PC-9 (cell line): ENCODE measurements at regions not wholly inside any gene's neighbourhood (a gene's known extent, or its start where the extent isn't known, plus 50 kb on each side); places are given as distances from the start of the nearest gene placed in this dataset.

Source experiments
- BruUV-seq: library from RNA; stranded (reverse); fragments of 400-500 nt; replicated peaks from 2 replicates; lab custom pipeline; 2021; lab: Mats Ljungman, UMichigan
- CTCF ChIA-PET: fragments of 300-600 bp; sonication (Branson Sonifier 250); formaldehyde crosslinking; loops from one replicate; lab custom pipeline; 2022; ENCODE audit warnings: antibody characterized with exemption; lab: Charles Lee
- POLR2A ChIA-PET: fragments of 300-600 bp; sonication (Branson Sonifier 250); formaldehyde crosslinking; loops from one replicate; lab custom pipeline; 2022; ENCODE audit warnings: antibody characterized with exemption; ENCODE audit not compliant: unreplicated experiment; lab: Charles Lee
- DNase-seq, 2 experiments: peaks; one replicate each; pipeline versions ENCODE4 v3.0.0 to v3.0.0-alpha.2; 2015 to 2022; ENCODE audit warnings: mixed read lengths in 1 of 2
- H2AFZ ChIP-seq: fragments of 200-600 bp; sonication (generic); 2 replicates; pipeline ENCODE4 v1.8.1; 2017; ENCODE audit warnings: antibody characterized with exemption
- H3F3A ChIP-seq: fragments of 200-600 bp; sonication (generic); 2 replicates; pipeline ENCODE4 v1.8.1; 2017; ENCODE audit warnings: antibody characterized with exemption, mild to moderate bottlenecking, low read depth; ENCODE audit not compliant: insufficient read depth
- H3K27ac ChIP-seq: fragments of 200-600 bp; sonication (generic); 2 replicates; pipeline ENCODE4 v1.6.1; 2016; ENCODE audit warnings: mixed run types
- H3K27me3 ChIP-seq: fragments of 200-600 bp; sonication (generic); 2 replicates; pipeline ENCODE4 v1.6.1; 2016; ENCODE audit warnings: low read depth, mixed run types; ENCODE audit not compliant: insufficient read depth
- H3K36me3 ChIP-seq: fragments of 200-600 bp; sonication (generic); 2 replicates; pipeline ENCODE4 v1.6.1; 2016; ENCODE audit warnings: low read depth, mixed run types
- H3K4me1 ChIP-seq: fragments of 200-600 bp; sonication (generic); replicated peaks from 2 replicates; pipeline ENCODE4 v1.6.1; 2016; ENCODE audit warnings: mixed run types; ENCODE audit not compliant: insufficient read depth
- H3K4me2 ChIP-seq: fragments of 200-600 bp; sonication (generic); 2 replicates; pipeline ENCODE4 v1.6.1; 2017; ENCODE audit warnings: mixed run types
- H3K4me3 ChIP-seq: fragments of 200-600 bp; sonication (generic); 2 replicates; pipeline ENCODE4 v1.6.1; 2016; ENCODE audit warnings: mixed run types
- H3K79me2 ChIP-seq: fragments of 200-600 bp; sonication (generic); 2 replicates; pipeline ENCODE4 v1.6.1; 2017; ENCODE audit warnings: low read depth, mixed run types
- H3K9me2 ChIP-seq: fragments of 200-600 bp; sonication (generic); 2 replicates; pipeline ENCODE4 v1.8.1; 2017; ENCODE audit warnings: mild to moderate bottlenecking; ENCODE audit not compliant: insufficient read depth
- H3K9me3 ChIP-seq: fragments of 200-600 bp; sonication (generic); 2 replicates; pipeline ENCODE4 v1.8.1; 2016; ENCODE audit warnings: low read depth; ENCODE audit not compliant: insufficient read depth
- H4K20me1 ChIP-seq: fragments of 200-600 bp; sonication (generic); 2 replicates; pipeline ENCODE4 v1.8.1; 2017; ENCODE audit not compliant: insufficient read depth
- EZH2 ChIP-seq: fragments of 200-600 bp; sonication (generic); IDR thresholded peaks from 2 replicates; pipeline ENCODE4 v1.8.0; 2017; ENCODE audit warnings: antibody characterized with exemption, low read depth
- intact Hi-C: fragments of 100-400 bp; cut with micrococcal nuclease; formaldehyde crosslinking; loops from one replicate; pipeline ENCODE4 v1.10.0; 2022; ENCODE audit not compliant: unreplicated experiment
- TF ChIP-seq, protein P1 (sequence below): fragments of 200-600 bp; sonication (generic); conservative IDR thresholded peaks from 2 replicates; pipeline ENCODE4 v1.6.1; 2017; ENCODE audit warnings: mixed run types, antibody characterized with exemption, mild to moderate bottlenecking, moderate library complexity

DNA sequence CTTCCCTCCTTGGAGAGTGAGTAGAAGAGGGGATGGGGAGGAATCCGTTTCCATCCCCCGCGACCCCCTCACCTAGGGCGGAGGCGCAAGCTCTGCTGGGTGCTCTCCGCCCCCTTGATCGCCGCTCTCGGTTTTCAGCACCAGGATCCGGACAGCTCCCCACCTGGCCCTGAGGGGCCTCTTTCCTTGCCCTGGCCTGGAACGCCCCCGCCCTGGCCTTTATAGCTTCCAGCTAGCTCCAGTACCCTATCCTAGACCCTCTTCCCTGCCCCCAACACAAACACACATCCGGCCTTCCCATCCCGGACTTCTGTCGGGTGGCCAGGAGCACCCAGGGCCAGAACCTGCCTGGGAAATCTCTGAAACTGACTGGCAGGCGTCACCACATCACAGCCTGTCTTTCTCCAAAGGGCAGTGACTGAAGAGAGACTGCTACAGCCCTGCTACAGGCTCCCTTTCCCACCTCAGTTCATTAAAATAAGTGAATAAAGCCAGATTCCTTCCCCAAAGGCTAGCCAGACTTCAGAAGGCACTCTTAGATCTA lies 72.3 kb upstream of the LEP start:
- POLR2A ChIA-PET: no interaction called here
- Histone ChIP-seq H3F3A (peaks cover 23% of the 10 kb centered on the region), H3K4me3 (no peak overlapping the region), H4K20me1 (no peaks in the 10 kb centered on the region), H3K9me2 (no peaks in the 10 kb centered on the region), H3K79me2 (no peaks in the 10 kb centered on the region), H2AFZ (no peak overlapping the region), H3K27ac (no peak overlapping the region), H3K4me1 (peaks cover 27% of the 10 kb centered on the region), H3K9me3 (no peaks in the 10 kb centered on the region), H3K4me2 (no peak overlapping the region), H3K27me3 (peaks cover 29% of the 10 kb centered on the region; the same call in 1 of the 2 replicates), H3K36me3 (no peaks in the 10 kb centered on the region)
- CTCF ChIA-PET: no interaction called here
- TF ChIP-seq, protein P1, sequence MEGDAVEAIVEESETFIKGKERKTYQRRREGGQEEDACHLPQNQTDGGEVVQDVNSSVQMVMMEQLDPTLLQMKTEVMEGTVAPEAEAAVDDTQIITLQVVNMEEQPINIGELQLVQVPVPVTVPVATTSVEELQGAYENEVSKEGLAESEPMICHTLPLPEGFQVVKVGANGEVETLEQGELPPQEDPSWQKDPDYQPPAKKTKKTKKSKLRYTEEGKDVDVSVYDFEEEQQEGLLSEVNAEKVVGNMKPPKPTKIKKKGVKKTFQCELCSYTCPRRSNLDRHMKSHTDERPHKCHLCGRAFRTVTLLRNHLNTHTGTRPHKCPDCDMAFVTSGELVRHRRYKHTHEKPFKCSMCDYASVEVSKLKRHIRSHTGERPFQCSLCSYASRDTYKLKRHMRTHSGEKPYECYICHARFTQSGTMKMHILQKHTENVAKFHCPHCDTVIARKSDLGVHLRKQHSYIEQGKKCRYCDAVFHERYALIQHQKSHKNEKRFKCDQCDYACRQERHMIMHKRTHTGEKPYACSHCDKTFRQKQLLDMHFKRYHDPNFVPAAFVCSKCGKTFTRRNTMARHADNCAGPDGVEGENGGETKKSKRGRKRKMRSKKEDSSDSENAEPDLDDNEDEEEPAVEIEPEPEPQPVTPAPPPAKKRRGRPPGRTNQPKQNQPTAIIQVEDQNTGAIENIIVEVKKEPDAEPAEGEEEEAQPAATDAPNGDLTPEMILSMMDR: no peak
- TF ChIP-seq EZH2: no peak
- intact Hi-C loops: no loop called here
- no TSS peak for BruUV-seq
- DNase-seq: peak in 1 of 2 experiments; percentile 29

DNA sequence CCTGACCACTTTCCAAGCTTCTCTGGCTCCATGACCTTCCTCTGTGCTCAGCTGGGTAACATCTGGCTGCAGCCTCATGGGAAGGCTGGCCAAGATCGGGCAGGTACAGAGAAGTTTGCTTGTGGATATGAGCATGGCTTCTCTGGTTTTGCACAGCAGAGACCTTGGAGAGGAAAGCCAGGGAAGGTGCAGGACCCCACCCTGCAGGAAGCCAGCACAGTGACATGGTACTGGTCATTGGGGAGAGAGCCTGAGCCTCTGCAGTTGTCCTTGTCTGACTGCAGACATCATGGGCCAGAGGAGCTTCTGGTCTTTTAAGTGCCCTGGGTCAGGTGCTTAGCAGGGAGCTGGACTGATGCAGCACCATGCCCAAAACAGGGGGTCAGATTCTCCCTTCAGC lies 70.6 kb upstream of the LEP start:
- ChIA-PET POLR2A (no interaction called here), CTCF (no interaction called here)
- no peaks in the 10 kb centered on the region for H4K20me1 ChIP-seq
- intact Hi-C loops: no loop called here
- H3K4me3 ChIP-seq: no peak overlapping the region
- no peak for DNase-seq
- H3K9me3 ChIP-seq: no peaks in the 10 kb centered on the region
- TF ChIP-seq, protein P1: no peak
- TF ChIP-seq EZH2: no peak
- no TSS peak for BruUV-seq
- no peak overlapping the region for H3K4me2 ChIP-seq
- H3K36me3 ChIP-seq: no peaks in the 10 kb centered on the region
- H2AFZ ChIP-seq: no peak overlapping the region
- no peak overlapping the region for H3K27ac ChIP-seq
- peaks cover 10% of the 10 kb centered on the region for H3K4me1 ChIP-seq
- peaks cover 6% of the 10 kb centered on the region; the same call in 1 of the 2 replicates for H3F3A ChIP-seq
- peaks cover 29% of the 10 kb centered on the region; the same call in 1 of the 2 replicates for H3K27me3 ChIP-seq
- H3K9me2 ChIP-seq: no peaks in the 10 kb centered on the region
- H3K79me2 ChIP-seq: no peaks in the 10 kb centered on the region

DNA sequence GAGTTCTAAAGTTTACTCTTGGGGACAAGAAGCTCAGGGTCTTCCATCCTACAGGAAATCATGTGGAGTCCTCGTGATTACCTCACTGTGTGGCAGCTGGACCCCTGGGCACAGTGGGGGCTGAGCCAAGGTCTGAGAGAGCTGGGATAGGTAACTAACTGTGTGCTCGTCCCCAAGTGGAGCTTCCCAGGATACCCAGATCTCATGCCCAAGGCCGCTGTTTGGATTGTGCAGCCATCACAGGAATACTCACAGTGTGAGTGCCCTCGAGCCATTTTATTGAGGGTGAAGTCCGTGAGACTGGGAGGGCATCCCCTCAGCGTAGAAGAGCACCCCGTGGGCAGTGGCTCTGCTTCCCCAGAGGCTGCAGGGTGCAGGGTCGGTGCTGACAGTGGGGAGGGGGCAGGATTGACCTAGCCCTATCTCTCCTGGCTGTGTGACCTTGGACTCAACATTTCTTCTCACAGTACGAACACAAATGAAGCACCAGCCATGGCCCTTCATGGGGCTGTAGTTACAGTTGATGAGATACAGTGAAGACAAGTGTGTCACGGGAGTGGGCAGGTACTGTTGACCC lies 69.6 kb upstream of the LEP start:
- H3K79me2 ChIP-seq: no peaks in the 10 kb centered on the region
- H2AFZ ChIP-seq: no peak overlapping the region
- no peak overlapping the region for H3K4me2 ChIP-seq
- H3K9me3 ChIP-seq: no peaks in the 10 kb centered on the region
- no peaks in the 10 kb centered on the region for H3K9me2 ChIP-seq
- BruUV-seq: no TSS peak
- H3F3A ChIP-seq: peaks cover 5% of the 10 kb centered on the region; the same call in 1 of the 2 replicates
- H3K27ac ChIP-seq: no peak overlapping the region
- intact Hi-C loops: no loop called here
- H4K20me1 ChIP-seq: no peaks in the 10 kb centered on the region
- H3K27me3 ChIP-seq: peaks cover 28% of the 10 kb centered on the region; the same call in 1 of the 2 replicates
- no peaks in the 10 kb centered on the region for H3K36me3 ChIP-seq
- TF ChIP-seq EZH2: no peak
- TF ChIP-seq, protein P1: no peak
- no peak for DNase-seq
- ChIA-PET POLR2A (no interaction called here), CTCF (interaction anchor here (0.6 to 1.0 kb wide), 2 partner anchors 38 to 584 kb away, joined by 3 to 6 read pairs; no protein-coding TSS in a partner anchor)
- no peak overlapping the region for H3K4me3 ChIP-seq
- H3K4me1 ChIP-seq: peaks cover 4% of the 10 kb centered on the region
